ENCODE measurements at regions not wholly inside any gene's neighbourhood (a gene's known extent, or its start where the extent isn't known, plus 50 kb on each side); places are given as distances from the start of the nearest gene placed in this dataset.

DNA sequence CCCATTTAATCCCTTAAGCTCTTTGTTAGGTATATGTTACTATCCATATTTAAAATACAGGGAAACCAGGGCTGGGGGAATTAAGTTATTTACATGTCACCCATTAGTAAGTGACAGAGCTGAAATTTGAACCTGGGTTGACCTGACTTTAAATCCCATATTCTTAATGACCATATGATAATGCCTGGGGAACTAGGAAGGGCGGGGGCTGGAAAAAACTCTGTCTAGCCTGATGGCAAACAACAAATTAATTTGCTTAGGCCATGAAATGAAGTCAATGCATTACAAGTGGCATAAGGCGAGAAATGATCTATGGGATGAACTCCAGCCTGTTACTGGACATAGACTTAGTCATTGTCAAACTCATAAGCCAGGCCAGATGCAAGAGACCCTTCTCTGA, 325.7 kb upstream of the WWC1 start:
- no peak for DNase-seq

DNA sequence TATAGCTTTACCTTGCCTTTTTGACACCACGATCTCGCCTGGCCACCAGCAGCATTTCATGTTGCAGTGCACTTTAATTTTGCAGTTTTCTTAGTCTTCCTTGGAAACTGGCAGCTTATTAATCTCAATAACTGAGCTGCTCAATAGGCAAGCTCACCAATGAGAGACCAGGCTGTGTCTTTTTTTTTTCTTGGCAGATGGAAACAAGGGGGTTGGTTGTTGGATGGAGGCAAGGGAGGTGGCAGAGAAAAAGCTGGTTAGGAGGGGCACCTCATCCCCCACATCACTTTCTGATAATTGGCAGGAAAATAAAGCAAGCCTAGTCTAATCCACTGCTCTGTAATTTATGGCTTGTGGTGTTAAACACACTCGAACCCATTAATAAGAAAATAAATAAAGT, 324.5 kb upstream of the WWC1 start:
- no peak for DNase-seq

DNA sequence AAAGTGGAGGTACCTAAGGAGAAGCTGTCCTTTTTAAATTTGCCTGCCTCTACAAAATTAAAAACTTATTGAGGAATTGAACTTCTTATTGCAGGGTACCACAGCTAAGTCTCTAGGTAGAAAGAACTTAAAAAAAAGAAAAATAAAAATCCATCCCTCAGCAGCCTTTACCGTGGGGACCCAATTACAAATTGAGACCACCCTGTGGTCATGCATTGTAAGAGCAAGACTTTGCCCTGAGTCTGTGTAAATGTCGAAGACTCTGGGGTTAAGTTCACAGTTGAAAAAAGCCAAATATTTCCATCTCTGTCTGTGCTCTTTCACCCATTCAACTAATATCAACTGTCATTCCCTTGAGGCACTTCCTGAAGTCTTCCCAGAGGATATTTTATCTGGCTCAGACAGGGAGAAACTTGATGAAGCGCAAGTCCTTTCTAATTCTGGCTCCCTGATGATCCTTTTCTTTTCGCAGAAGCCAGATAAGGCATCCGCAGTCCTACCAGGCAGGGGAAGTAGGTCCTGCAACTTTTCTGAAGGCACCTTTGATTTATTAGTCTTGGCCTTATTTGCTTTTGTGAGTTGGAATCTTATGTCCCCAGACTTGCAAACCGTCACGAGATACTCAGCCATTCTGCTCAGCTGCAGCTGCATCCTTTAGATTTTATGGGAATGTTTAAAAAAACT, 323.8 kb upstream of the WWC1 start:
- DNase-seq, result no peak

- no peak for DNase-seq
These were observed 322.6 kb upstream of the WWC1 start for GRCh38 chr5:167968837-167969236.

- DNase-seq, result no peak
These were observed 321.4 kb upstream of the WWC1 start for GRCh38 chr5:167969998-167970397.

- no peak for DNase-seq
These were observed 319.7 kb upstream of the WWC1 start for GRCh38 chr5:167971706-167972105.

DNA sequence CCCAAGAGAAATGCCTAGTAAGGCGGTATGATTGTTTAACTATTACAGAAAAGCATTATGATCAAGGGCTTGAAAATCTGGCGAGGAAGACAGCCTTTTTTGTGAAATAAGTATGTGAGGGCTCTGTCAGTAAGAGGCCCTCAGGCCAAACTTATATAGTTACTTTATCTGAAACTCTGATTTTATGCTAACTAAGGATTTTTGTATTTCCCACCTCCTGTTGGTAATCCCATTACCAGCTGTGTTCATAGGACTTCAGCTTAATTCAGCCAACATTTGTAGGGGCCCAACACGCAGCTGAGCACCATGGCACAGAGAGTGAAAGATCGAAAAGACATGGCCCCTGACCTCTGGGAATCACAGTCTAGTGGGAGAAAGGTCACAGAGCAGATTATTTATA, 318.3 kb upstream of the WWC1 start:
- DNase-seq, result no peak

- DNase-seq, result no peak
These were observed 306.5 kb upstream of the WWC1 start for GRCh38 chr5:167984951-167985350.

DNA sequence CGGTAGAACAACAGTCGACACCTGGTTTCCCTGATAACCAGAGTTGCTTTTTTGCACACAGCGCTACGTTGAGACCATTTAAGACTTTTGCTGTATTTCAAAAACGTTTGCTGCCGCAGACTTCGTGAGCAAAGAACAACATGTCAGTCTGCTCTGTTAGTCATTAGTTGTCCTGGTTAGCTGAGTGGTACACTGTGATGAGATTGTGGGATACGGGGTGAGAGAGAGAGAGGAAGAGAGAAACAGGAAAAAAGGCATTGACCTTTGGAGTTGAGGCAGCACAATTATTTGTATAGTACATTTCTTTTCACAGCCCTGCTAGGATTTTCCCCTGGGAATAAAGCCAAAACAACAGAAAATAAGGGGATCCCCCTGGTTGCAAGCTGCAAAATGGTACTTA, 306.1 kb upstream of the WWC1 start:
- no peak for DNase-seq

- DNase-seq, result no peak
These were observed 303.8 kb upstream of the WWC1 start for GRCh38 chr5:167987490-167988280.

- no peak for DNase-seq
These were observed 298.6 kb upstream of the WWC1 start for GRCh38 chr5:167992868-167993267.

- no peak for DNase-seq
These were observed 297.7 kb upstream of the WWC1 start for GRCh38 chr5:167993771-167994170.

DNA sequence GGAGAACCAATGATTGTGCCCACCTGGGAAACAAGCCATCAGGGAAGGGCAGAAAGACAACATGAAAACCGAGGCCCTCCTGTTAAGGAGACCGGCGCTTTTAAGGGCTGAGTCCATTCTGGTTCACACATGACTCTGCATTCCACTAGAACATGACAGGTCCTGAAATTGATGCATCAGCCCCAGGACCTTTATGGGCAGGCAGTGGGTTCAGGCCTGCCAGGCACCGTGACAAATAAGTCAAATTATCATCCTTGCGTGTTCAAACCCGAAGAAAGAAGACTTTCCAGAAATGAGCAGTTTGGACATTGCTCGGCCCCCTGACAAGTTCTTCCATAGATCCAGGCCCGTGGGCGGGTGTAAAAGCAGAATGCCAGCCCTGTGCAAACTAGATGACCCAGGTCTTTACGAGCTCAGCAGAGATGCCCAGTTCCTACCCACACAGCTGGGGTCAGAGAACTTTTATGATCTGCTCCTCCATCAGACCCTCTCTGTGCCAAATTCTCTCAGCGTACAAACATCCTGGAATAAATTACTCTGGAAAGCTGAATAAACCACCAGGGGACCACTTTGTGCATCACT, 295.5 kb upstream of the WWC1 start:
- DNase-seq, result no peak

DNA sequence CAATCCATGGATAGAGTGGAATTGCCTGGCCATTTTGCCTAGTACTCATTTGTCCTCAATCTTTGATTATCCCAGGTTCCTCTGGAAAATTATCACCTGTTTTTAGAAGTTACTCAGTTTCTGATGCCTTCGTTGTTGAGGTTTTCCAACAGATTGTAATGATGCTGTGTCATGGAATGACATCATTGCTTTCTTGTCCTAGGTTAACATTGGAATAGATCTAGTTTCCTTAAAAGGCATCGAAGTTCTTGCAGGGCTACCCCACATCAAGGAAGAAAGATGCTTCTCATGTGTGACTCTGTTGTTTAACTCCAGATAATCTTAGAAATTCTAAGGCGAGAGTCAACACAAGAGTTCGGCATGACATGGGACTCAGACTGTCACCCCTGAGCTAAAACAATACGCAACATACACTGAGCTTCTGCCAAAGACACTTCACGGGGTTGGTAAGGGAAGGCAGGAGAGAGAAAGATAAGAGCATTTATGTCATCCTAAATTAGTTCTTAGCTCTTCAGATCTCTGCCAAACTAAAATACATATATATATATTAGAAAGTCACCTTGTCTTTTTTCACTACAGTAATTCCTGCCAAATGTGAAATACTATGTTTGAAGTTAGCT, 293.2 kb upstream of the WWC1 start:
- no peak for DNase-seq

DNA sequence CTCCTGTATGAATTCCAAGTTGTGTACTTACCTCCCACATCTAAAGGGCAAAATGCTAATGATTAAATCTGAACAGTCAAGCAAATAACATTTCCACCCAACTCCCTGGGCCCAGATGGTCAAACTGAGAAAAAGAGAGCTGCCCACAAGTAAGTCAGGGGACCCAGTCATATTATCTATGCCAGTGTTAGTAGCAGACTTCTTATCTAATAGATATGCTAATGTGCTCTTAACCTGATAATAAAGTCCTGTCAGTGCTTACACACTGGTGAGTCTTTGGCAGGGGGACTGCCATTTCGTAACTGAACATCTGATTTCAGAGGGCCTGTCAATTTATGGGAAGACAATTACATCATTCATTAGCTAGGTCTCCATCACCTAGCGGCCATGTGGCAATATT, 292.3 kb upstream of the WWC1 start:
- DNase-seq, result no peak

- no peak for DNase-seq
These were observed 290.1 kb upstream of the WWC1 start for GRCh38 chr5:168001318-168001717.

- no peak for DNase-seq
These were observed 289.3 kb upstream of the WWC1 start for GRCh38 chr5:168002116-168002515.

DNA sequence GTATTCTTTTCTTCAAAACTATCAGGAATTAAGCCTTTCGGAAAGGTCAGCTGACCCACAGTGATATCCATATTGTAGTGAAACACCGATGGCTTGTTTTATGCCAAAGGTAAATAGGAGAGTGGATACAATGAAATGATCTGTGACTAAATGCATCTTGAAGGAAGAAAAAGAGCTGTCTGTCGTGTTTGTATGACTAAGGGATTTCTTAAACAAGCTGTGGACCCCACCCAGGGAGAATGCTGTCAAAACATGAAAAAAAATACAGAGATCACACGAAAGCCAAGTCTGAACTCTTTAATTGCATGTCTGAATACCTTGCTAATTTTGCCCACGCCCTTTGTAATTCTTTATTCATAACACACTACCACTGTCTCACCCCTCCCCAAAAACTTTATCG, 286.4 kb upstream of the WWC1 start:
- DNase-seq, result no peak

- no peak for DNase-seq
These were observed 285.5 kb upstream of the WWC1 start for GRCh38 chr5:168005936-168006335.

DNA sequence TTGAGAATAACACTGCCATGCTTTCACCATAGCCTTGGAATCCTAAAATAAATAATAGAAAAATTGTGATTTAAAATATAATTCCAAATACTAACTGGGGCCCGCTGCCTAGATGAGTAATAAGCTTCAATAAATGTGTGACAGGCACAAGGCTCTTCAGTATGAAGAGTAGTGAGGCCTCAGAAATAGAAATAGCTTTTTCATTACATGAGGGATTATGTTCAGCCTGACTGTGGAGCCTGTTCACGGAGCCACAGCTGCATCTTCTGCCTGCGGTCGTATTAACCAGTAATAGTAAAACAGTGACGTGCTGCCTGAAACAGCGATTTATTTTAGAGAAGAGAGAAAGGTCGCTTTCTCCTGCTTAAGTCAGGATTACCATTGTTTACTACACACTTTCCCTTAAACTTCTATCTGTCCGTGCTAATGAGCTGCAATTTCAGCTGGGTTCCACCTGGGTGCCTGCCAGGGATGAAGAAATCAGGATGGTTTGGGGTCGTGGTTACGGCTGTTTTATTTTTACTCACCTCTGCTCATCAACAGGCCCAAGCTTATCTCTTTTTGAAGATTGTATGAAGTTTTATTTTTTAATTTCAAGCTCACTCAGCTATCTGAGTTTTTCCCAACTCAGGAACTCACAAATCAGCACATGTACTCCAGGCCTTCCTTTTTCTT, 284.9 kb upstream of the WWC1 start:
- peak; percentile 23 for DNase-seq

DNA sequence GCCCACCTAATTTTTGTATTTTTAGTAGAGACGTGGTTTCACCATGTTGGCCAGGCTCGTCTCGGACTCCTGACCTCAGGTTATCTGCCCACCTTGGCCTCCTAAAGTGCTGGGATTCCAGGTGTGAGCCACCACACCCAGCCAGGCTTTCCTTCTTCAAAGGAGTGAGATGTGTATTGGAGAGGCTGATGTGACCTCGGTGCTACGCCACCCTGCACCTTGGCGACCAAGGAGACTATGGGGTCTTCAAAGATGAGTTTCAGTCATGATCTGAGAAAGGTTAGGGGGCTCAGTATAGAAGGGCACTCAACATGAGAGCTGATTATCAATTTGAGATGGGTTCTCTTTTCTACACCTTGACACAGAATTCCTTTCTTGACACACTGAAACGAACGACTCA, 284.2 kb upstream of the WWC1 start:
- no peak for DNase-seq

DNA sequence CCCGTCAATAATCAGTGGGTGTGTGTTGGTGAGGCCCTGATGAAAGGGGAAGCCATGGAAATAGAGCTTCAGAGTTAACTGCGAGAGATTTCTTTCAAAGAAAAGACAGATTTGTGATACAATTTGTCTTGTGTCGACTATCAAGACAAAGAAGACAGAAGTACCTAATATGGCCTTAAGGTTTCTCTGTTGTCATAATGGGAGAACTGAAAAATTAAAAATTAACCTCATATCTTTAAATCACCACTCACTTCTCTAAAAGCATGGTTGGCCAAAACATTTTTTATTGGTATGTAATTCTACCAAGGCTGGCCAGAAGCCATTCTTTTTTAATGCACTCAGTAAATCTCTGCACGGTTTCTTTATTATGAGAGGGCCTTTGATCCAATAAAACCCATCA, 282.9 kb upstream of the WWC1 start:
- DNase-seq, result no peak

DNA sequence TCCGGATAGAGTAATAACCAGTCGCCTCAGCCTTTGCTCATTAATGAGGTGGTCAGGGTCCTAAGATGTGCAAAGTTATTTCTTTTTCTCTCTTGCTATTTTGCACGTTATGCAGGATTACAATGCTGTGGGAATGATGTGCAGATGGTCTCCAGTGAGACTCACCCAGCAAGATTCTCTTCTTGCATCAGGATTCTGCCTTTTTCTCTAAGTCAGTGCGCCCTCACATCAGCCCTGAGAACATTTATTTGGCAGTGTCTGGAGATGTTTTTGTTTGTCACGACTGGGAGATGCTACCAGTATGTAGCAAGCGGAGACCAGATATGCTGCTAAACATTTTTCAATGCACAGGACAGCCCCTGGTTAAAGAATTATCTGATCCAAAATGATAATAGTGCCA, 280.3 kb upstream of the WWC1 start:
- no peak for DNase-seq
